GM21723 (cell line): ENCODE measurements at regions not wholly inside any gene's neighbourhood (a gene's known extent, or its start where the extent isn't known, plus 50 kb on each side); places are given as distances from the start of the nearest gene placed in this dataset.

Experiments
- ATAC-seq: cut with Tn5 transposase; IDR thresholded peaks from one replicate; pipeline ENCODE4 v1.9.1; 2021; ENCODE audit warnings: mild to moderate bottlenecking, moderate library complexity; ENCODE audit not compliant: unreplicated experiment

DNA sequence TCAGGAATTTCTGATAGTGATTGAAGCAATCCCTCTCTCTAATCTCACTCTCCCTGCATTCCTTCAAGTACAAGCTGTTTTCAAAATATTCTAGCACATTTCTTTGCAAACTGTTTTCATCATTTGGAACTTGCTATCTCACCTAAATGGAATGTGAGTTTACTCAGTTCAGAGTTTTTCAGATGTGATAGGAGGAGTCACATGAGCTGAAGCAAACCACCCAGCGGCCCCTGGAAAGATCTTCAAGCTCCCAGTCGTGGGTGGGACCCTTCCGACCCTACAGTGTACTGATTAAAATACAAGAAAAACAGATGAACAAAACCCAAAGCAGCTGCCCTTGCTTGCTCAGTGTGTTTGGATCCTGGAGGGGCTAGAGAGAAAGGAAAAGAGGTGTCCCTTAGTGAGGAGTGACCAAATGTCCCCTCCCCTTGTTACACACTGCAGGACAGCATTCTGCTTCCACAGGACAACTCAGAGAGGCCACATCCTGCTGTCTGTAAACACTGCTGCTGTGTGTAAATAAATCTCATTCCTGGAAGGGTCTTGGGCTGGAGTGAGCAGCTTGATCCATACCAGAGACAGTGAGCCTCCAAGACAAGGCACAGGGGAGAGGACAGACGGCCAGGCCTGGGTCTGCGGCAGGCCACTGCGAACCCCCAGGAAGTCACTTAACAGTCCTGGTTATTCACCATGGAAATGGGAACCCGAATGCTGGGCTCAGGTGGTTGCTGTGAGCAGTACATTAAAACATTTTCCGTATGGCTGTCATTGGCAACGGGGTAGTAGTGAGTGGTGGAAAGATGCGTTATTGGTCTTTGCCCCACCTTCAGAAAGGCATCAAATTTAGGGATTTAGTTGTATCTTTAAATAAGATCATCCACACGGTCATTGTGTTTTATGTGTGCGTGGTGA lies 229.2 kb downstream of the RHOU start:
- no peak for ATAC-seq

DNA sequence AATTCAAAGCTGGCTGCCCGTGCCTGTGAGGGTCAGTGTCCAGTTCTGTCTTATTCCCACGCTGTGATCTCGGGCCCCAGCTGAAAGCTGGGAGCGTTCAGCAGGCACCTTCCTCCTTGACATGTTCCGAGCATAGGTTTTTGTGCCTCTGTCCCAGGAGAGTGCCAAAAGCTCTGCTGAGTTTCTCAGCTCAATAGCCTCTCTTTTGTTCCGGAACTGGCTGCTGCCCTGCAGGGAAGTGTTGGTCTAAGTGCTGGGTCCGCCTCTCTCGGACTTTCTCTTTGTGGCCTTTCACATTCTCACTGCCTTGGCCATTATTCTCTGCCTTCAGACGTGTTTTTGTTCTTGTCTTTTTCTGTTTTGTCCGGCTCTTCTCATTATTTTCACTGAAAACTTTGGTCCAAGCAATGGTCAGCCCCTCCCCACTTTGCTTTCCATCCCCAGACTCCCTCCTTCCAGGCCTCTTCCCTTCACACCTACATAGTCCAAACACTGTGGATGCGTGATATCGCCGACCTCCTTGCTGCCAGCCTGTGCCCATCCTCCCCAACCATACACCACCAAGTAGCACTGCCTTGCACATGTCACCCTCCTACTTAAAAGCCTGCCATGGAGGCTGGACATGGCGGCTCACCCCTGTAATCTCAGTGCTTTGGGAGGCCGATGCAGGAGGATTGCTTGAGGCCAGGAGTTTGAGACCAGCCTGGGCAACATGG lies 233.8 kb downstream of the RHOU start:
- no peak for ATAC-seq

DNA sequence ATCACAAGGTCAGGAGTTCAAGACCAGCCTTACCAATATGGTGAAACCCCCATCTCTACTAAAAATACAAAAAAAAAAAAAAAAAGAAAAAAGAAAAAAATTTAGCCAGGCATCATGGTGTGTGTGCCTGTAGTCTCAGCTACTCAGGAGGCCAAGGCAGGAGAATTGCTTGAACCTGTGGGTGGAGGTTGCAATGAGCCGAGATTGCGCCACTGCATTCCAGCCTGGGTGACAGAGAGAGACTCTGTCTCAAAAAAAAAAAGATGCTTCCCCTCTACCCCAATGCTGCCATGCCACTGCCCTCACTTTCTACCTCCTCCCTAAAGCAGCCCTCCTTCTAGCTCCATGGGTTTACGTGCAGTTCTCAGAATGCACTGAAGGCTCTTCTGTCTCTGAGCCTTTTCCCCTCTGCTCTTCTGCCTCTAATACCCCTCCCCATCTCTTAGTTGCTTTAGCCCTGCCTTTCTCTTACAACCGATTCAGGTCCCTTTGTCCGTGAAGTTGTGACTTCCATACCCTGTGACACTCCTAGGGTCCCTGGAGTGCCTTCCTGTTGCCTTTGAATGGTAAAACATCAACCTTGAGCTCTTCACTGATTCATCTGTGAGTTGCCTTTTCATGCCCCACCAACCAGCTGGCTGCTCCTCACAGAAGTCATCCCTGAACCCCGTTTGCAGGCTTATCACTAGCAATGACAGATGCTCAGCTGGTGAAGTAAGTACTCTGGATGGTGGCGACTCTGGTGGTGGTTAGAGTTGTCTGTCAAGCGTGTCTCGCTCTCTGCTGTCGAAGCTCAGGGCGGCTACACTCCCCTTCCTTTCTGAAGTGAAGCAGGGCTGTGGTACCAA lies 234.9 kb downstream of the RHOU start:
- no peak for ATAC-seq

DNA sequence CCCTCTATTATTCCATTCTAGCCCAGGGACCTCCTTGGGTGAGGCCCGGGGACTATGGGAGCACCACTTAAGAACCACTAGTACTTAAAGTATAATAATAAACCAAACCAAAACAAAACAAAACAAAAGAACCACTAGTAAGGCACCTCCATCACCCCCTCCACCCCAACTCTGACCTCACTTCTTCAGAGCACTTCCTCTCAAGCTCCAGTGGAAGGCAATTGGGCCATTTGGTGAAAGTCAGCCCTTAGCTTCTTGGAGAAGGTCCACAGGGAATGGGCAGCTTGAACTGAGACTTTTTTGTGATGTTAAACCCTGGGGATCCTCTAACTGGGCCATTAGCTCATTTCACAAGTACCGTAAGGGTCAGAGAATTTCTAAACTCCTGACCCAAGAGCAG lies 237.3 kb downstream of the RHOU start:
- no peak for ATAC-seq

DNA sequence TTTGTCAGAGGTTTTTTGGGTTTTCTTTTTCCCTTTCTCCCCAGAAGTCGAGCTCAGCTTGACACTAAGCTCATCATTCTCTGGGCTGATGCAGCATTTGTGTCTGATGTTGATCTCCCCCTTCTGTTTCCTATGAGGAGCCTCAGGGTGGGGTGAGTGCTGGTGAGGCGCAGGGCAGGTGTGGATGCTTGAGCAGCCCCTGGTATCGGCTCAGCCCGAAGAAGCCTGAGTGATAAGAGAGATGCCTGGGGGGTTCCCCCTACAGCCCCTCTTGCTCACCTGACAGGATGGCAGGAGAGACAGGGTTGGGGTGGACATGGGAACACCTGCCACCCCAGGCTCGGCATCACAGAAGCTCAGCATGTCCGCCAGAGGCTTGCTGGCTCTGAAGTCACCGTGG lies 239.0 kb downstream of the RHOU start:
- no peak for ATAC-seq

DNA sequence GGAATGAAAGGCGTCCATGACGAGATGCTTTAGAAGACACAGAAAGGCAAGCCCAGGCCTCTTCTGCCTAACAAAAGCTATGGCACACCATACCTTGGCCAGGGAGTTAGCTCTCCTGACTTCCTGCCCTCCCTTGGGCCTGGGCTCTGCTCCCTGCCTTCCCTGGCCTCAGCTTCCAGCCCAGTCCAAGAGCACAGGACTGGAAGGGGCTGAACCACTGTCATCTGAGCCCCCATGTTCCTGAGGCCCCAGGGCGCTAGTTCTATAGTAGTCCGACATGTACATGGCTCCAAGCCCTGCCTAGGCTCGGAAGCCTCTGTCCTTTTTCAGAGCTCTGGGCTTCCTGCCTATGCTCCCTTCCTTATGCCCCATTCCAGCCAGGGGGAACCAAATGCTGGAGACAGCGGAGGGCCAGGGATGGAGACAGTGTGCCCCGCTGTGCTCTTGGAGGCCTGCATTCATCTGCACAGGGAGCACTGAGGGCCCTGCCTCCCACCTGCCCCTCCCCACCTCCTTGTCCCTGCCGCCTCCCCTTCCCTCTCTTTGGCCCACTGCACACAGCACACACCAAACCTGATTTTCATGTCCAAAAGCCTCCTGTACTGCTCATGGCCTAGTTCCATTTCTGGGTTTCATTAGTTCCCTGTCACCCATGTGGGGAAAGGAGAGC lies 240.1 kb downstream of the RHOU start:
- ATAC-seq: no peak

DNA sequence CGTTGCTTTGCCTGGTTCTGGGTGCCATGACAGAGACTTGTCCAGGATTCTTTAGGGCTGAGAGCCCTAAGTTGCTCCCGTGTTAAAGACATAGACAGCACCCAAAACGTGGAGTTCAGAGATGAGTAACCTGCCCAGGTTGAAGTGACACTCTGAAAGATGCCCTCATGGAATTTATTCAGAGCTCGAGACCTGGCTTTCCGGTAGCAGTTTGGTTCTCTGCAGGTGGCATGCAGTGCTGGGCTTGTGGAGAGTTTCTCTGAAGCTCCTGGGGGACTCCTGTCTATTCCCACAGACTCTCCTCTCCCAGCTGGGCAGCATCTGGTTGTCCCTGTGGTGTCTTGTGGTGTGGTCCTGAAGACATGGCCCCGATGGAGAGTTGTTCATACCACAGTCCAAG lies 241.0 kb downstream of the RHOU start:
- no peak for ATAC-seq

DNA sequence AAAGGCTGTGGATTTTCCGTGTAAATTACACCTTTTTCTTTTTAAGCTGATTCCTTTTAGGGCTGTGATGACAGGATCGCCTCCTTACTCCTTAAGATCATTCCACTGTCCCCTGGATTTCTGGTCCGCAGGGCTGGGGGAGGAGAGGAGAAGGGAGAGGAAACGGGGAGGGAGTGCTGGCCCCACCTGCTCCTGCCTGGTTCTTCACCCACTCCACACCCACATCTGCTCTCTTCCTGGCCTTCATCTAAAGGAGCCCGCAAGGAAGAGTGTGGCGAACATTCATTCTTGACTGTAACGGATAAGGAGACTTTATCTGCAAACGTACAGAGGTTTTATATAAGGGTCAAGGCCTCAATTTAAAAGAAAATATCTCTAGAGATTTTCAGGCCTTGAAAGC lies 242.0 kb downstream of the RHOU start:
- no peak for ATAC-seq

DNA sequence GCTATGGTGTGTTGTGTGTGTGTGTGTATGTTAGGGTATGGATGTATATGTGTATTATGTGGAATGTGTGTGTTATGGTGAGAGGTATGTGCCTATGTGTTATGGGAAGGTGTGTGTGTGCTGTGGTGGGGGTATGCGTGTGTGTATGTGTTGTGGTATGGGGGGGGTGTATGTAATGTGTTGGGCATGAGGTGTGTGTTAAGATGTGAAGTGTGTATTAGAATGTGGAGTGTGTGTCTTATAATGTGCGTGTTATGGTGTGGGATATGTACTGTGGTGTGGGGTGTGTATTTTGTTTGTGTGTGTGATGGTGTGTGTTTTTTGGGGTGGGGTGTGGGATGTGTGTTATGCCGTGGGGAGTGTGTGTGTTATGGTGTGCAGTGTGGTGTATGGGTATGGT lies 242.5 kb downstream of the RHOU start:
- no peak for ATAC-seq

DNA sequence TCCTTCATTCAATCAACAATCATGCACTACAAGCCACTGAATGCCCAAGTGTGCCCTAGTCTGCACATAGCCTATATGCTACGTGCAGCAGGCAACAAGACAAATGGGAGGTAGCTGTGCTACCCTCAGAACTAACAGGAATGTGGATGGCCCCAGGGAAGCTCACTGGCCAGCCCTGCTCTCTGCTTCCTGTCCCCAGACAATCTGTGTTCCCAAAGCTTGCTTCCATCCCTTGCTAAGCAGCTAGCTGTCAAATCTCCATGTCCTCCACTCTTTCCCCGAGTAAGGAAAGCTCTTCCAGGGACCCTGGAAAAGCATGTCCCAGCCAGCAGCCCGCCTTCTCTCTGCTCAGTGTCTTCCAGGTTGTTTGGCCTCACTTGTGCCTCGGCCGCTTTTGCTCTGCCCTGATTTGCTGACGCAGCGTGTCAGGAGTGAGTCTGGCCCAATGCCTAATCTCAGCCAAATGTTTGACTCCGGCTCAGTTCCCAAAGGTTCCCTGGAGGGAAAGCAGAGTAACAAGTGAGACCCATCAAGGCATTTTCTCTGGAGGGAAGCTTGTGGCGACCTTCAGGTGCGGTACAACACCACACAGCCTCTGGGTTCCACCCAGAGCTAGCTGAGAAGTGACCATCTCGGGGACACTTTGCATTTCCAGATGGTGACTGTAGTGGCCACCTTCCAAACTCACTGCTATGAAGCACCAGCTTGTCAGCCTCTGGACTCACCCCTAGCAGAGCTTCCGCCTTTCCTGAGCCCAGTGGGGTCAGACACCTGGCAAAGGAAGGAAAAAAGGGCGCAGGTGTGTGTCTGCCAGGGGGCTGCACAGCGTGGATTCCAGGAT lies 243.4 kb downstream of the RHOU start:
- no peak for ATAC-seq

DNA sequence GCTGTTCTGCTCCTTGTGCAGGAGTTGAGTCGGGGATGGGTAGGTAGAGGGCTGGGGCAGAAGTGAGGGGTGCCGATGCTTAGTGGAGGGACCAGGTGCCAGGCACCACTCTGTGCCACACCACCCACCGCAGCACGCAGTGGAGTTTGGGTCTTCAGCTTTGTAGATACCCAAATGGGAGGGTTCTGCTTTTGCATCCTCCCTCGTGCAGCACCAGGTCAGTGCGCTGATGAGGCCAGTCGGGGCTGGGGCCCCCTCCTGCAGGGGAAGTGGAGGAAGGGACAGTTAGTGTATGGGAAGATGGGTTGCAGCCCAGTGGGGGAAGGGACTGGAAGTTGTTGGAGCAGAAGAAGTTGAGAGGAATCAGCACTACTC lies 244.0 kb downstream of the RHOU start:
- no peak for ATAC-seq

DNA sequence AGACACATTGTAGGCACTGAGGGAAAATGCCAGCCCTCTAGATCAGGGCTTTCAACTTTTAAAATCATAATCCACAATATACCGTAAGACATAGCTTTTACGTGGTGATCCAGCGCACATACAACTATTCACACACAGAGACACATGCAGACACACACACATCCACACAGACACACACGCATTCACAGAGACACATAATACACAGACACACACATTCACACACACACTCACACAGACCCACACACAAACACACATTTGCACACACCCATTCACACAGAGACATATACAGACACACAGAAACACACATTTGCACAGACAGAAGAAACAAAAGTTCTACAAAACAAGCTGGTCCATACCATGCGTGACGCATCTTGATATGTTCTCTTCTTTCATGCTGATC lies 244.5 kb downstream of the RHOU start:
- no peak for ATAC-seq

DNA sequence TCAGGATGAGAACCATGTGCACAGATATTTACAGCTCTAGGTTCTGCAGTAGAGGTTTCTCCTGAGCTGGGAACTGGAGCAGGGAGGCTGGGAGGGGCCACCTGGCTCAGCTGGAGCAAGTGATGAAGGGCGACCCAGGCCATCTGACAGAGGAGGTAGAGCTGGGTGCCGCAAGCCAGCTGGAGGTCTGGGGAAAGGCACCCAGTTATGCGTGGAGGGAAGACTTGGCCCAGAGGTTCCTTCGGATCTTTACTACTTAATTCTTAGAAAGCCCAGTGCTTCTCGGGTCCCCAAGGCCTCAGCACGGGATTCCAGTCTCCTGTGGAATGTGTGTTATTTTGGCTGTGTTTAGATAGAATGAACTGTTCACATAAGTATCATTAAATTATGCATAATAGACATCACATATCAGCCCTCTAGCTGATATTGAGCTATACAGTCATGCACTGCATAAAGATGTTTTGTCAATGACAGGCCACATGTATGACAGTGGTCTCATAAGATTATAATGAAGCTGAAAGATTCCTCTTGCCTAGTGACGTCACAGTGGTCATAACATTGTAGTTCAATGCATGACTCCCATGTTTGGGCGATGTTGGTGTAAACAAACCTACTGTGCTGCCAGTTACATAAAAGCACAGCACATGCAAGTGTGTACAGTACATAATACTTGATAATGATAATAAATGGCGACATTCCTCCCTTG lies 245.1 kb downstream of the RHOU start:
- ATAC-seq: no peak

DNA sequence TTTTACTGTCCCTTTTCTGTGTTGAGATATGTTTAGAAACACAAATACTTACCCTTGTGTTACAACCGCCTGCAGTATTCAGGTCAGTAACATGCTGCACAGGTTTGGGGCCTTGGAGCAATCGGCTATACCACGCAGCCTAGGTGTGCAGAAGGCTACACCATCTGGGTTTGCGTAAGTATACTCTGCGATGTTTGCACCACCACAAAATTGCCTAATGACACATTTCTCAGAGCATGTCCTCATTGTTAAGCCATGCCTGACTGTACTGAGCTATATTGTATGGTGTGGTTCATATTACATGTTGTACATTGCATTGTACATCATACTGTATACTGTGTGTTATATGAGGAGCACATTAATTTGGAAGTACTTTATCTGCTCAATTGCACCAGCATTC lies 247.4 kb downstream of the RHOU start:
- ATAC-seq: no peak

DNA sequence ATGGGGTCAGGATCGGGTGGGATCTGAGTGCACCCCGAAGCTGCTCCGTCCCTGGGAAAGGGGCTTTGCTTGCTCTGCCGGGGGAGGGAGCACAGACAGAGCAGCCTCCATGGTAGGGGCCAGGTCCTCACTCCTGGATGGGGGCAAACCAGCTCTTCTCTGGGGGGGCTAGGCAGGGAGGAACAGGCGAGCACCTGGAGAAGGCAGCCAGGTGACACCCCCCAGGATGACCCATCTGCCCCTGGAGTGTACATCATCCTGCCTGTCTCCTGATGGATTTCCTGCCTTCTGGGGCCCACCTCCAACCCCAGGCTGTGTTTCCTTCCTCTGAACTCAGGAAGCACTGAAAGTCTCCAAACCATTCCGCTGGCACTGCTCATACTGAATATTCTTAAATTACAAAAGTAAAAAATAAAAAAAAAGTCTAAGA lies 248.0 kb downstream of the RHOU start:
- no peak for ATAC-seq

DNA sequence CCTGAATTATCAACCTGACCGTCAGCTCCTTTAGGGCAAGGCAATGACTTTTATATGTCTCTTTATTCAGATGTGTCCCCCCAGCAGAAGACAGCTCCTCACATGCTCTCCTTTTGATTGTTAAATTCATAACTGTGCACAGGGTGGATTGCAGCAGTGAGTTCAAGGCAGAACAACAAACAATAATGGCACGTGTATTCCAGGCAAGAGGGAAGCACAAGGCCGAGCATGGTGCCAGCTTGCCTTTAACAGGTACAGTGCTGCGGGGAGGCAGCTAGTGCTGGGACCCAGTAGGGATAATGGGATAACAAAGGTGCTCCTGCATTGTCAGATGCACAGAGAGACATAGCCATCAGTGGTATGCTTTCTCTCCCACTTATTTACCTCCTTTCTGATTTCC lies 248.4 kb downstream of the RHOU start:
- ATAC-seq: no peak

DNA sequence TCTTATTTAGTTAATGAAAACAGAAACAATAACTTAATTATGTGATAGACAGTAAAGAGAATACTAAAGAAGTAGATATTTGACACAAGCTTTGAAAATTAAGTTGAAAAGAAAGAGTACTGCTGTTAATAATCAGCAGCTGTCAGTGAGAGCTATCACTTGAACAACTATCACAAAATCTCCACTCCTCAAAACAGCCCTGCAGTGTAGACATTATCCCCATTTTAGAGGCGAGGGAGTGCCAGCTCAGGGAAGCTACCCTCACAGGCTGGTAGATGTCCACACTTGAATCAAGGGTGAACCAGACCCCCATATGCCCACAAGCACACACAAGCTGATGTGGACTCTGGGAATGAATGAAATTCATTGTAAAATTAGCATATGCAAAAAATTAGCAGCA lies 248.8 kb downstream of the RHOU start:
- no peak for ATAC-seq

DNA sequence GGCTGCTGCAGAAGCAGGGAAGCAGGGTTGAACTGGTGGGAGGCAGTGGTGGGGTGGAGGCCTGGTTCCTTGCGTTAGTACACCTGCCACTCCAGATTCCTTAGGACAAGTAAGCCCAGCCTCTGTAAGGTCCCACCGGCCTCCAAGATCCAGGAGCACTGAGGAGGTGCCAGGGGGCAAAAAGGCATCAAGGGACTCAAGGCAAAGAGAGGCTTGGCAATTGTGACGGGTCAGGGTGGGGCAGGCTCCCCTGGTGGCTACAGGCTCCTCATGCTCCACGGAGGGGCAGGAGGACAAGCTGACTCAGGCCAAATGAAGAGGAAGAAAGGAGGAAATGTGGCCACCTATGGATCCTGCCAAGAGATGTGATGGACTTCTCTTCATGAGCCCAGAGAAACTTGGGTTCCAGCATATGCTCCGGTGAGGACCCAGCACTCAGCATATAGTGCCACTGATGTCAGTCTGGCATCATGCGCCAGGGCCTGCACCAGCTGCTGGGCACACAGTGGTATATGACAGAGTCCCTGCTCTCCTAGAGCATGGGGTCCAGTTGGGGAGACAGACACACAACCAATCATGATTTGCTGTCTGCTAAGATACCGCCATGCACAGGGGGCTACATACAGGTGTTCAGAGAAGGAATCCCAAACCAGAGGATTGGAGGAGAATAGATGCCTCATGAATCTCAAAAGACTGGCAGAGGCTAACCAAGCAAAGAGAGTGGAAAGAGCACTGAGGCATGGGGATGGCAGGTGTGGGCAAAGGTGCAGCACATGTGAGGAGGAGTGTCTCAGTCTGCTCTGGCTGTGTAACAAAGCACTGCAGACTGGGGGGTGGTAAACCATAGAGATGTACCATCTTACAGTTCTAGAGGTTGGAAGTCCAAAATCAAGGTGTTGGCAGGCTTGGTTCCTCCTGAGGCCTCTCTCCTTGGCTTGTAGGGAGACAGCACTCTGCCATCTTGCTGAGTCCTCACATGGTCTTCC lies 249.7 kb downstream of the RHOU start:
- no peak for ATAC-seq
